KG1 (cell line): ENCODE measurements at regions not wholly inside any gene's neighbourhood (a gene's known extent, or its start where the extent isn't known, plus 50 kb on each side); places are given as distances from the start of the nearest gene placed in this dataset.

Source experiments
- DNase-seq: peaks from one replicate; lab custom pipeline; 2025; lab: John Stamatoyannopoulos, UW

DNA sequence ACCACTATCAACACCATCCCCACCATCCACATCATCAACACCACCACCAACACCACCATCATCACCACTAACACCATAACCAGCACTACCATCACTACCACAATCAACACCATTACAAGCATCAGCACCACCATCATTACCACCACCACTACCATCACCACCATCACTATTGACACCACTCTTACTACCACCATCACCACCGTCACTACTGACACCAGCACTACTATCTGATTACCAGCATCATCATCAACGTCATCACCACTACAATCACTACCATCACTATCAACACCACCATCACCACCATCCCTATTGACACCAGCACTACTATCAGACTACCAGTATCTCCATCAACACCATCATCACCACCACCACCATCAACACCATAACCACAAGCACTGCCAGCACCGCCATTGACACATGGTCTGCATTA lies 106.1 kb upstream of the RUNX3 start:
- DNase-seq, result no peak

DNA sequence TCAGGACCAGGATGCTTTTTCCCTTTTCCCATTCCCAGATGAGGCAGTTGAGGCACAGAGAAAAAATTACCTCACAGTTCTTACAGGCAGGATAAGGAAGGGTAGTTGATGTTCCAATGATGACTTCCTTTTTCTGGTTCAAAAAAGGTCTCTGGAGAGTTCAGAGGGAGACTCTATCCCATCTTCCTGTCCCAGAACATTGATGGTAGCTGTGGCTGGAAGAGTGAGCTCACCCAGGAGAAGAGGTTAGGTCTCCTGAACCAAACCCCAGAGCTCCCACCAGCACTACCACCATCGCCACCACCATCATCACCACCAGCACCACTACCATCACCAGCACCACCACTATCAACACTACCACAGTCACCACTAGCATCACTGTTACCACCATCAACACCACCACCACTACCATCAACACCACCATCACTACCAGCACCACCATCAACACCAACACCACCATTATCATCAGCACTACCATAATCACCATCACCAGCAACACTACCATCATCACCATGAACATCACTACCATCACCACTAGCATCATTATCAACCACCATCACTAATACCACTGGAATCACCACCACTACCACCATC lies 105.5 kb upstream of the RUNX3 start:
- DNase-seq, result no peak

DNA sequence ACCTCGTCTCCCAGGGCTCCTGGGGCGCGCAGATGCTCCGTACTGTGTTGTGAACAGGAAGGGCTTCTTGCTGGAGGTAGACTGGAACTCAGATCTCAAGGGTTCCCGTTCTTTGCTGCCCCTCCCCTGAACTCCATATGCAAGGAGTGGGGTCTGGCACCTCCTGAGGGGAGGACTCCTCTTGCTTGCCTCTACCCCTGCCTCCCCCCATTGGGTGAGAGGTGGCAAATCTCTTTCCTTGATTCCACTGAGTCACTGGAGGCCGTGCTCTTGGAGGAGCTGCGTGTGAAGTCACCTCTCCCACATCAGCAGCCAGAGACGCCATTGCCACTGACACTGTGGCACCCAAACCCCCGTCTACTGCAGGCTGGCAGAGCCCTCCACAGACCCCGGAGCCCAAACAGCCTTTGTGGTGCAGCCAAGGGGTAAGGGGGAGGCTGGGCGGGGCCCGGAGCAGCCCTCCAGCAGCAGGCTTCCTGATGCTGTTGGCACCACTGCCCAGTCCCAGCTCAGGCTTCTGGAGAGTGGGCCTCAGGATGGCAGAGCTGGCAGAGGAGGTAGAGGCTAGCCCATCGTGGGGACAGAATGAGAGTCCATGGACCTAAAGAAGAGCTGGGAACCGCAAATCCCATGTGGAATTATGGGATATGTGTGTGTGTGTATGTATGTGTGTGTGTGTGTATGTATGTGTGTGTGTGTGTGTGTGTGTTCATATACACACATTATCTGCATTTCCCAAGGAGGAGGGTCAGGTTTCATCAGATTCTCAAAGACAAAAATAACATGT lies 104.9 kb upstream of the RUNX3 start:
- peak; percentile 37 for DNase-seq

DNA sequence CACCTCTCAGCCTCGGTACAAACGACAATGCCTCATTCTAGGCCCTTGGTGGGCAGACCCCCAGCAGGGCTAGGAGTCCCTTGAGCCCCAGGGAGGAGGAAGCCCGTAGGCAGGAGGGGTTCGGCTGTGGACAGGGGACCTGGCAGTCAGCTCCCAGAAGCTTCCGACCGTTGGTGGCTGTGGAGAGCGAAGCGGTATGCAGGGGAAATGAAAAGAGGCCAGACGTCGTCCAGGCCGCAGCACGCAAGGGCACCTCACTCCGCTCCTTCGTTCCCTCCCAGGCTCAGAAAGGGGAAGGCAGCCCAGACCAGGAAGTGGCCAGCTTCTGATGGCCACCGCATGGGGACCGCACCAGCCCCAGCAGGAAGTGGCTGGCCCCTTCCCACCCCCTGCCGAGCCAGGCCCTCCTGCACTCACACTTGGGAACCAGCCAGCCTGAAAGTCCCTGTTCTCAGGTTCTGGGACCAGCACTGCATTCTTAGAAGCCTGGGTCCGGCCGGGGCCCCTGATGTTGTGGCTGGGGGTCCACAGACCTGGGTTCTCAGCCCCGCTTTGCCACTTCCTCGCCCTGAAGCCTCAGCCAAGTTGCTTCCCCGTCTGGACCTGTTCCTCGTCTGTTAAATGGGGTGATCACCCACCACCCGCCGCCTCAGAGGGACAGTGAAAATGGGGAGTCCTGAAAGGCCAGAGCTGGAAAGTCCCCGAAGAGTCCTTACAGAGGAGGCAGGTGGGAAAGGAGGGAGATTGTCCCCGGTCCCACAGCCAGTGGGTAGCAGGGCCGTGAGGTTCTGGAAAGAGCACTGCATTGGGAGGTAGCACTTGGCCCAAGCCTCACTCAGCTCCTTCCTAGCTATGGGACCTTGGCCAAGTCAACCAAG lies 104.0 kb upstream of the RUNX3 start:
- DNase-seq, result peak; percentile 85

DNA sequence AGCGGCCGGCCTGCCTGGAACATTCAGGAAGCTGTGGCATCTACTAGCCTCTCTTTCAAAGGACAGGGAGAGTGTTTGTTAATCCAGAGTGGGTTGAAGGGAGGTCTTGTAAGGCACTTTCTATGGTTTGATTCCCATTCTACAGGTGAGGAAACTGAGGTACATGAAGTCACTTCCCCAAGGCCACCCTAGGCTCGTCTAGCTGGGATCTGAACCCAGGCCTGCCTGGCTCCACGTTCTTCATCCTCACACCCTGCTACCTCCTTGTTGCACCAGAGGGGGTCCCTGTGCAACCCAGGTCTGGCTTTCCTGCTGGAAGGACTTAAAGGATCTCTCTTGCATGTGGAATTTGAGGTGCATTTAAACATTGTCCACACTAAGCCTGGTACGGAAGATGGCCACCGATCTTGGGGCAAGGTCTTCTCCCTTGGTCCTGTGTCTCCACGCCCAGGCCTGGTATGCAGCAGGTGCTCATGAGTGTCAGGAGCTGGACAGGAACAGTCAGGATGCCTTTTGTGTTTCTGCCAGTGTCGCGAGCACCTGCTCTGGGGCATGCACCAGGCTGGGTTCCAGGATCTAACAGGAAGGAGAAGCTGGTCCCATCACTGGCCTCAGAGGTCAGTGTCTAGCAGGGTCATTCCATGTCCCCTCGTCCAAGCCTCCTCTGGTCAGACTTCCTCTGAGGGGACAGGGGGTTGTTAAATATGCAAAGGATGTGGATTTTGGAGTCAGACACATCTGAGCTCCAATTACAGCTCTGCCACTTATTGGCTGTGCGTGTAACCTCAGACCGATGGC lies 103.2 kb upstream of the RUNX3 start:
- DNase-seq, result peak; percentile 85

DNA sequence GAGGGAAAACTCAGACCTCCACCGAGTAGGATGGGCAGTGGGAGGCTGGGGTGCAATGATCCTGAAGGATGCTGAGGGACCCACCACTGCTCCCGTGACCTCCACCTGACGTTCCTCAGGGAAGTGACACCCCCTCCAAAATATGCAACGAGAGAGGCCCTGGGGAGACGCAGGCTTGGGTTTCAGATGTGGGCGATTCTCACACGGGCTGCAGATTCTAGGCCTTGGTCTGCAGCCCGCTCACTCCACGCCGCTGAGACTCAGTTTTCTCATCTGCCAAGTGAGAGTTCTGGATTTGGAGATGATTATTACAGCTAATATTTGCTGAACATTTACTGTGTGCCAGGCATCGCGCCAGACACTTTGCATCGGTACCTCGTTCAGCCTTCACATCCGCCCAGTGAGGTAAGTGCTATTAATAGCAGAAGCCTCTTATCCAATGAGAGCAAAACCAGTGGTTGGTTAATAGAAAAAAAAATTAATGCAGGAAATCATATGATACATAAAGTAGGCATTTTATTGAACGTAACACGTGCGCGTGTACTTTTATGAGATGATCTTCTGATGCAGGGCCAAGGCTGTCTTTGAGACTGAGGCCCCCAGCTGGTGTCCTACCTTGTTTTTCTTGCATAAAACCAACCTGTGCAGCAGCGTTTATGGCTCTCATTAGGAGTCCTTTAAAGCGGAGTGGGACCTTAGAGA lies 102.0 kb upstream of the RUNX3 start:
- no peak for DNase-seq

DNA sequence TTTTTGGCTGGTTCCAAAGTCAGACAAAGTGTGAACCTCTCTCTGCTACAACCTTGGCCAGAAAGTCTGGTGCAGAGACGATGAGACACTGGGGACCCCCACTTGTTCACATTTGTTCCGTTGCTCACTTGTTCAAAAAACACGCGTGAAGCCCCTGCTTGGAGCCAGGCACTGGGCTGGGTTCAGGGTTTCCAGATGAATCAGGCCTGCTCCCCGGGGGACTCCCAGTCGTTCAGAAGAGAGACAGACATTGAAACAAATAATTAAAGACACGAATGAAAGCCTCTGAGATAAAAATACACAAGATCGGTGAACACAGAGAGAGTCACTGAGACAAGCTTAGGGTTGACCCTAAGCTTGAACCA lies 101.5 kb upstream of the RUNX3 start:
- no peak for DNase-seq

DNA sequence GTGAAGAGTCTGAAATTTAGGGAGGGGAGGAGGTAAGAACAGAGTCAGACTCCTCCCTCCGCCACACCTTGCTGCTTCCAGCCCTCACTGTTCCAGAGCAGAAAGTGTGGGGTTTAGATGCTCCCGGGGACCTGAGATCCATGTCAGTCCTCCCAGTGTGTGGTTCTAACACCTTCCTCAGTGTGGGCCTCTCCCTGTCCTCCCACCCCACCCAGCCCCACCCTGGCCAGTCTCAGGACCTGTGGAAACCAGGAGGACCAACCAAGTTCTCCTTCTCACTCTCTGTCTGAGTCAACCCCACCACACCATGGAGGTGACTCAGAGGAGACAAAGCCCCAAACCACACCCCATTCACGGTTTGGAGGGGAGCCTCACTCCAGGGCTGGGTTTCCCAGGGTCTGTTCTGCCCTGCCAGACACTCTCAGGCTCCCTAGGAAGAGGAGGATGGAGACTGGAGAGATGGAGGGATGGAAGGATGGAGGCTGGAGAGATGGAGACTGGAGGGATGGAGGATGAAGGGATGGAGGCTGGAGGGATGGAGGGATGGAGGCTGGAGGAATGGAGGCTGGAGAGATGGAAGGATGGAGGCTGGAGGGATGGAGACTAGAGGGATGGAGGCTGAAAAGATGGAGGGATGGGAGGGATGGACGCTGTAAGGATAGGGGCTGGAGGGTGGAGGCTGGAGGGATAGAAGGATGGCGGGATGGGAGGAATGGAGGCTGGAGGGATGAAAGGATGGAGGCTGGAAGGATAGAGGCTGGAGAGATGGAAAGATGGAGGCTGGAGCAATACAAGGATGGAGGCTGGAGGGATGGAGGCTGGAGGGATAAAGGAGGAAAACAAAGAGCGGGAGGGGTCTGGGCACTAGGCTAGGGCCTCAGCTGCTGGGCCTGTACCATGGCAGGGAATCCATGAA lies 100.9 kb upstream of the RUNX3 start:
- DNase-seq, result no peak

DNA sequence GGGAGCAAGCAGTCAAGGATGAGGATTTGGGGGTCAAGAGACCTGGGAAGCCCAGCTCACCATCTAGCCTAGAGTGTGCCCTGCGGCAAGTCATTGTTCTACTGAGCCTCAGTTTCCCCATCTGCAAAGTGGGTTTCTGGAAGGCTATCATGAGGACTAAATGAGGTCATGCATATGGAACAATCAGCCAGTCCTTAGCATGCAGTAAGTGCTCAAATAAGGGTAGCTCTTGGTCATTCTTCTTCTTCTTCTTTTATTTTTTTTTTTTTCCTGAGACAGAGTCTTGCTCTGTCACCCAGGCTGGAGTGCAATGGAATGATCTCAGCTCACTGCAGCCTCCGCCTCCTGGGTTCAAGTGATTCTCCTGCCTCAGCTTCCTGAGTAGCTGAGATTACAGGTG lies 99.9 kb upstream of the RUNX3 start:
- DNase-seq, result no peak

DNA sequence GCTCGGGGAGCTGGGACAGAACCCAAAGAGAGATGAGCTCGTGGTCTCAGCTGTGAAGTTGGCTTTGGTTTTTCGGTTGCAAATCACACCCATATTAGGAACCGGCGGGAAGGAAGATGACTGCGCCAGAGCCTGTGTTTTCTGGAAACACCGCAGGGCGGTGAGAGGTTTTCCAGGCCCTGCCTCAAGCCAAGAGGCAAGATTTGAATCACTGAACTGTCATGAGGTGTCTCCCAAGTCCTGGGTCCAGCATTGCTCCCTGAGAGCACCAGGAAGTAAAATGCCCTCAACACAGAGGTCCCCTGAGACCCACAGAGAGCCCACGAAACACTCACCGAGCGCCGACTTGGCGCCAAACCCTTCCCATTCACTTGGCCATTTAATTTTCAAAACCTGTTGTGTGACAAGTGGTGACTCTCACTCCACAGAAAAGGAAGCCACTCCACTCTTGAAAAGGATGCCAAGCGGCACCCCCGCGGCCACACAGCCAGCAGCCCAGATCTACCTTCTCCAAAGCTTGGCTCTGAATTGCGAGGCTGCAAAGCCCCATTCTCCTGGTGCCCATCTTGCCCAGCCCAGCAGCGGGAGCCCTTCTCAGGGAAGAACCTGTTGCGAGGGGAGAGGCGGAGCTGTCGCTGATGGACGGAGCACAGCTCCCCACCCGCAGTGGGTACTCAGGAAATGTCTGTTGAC lies 99.0 kb upstream of the RUNX3 start:
- DNase-seq, result no peak

DNA sequence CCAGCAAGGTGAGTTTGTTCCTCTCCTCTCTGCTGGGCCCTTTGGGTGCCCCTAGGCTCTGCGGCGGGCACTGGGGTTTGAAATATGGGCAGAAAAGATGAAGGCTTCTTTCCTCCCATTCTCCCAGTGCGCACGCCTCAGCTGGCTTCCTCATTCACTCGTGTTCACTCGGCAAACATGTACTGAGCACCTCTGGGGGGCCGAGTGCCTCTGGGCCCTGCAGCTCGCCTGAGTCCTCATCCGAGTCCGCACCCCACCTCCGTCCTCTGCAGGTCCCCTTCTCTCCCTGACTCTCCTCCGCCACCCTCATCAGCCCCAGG lies 98.5 kb upstream of the RUNX3 start:
- no peak for DNase-seq

DNA sequence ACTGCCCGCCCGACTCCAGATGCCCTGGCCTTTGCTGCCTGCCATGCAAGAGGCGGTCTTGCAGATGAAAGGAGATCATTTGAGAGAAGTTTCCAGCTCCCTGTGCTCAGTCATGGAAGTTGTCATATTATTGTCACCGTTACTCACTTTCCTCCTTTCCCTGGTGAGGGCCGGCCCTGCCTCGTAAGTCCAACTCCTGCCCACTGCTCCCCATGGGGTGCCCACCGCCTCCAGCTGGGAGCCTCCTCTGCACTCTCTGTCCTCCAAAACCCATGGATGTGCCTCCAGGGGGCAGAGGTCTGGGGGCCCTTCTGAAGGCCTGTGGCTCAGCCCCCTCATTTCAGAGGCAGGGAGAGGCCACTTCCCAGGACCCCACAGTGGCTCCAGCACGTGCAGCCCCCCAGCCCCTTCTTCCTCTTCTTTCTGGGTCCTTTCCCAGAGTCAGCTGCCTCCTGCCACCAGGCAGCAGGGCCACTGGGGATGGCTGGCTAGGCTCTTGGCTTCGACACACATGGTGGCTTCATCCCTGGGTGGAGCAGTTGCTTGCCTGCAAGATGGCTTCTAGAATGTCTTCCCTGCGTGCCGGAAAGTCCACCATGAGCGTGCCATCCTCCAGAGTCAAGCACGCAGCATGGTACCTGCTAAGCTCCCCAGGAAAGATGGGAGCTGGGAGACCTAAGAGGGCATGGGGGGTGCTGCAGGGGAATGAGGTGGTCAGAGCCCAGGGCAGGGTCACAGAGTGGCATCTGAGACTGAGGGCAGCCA lies 97.9 kb upstream of the RUNX3 start:
- no peak for DNase-seq

DNA sequence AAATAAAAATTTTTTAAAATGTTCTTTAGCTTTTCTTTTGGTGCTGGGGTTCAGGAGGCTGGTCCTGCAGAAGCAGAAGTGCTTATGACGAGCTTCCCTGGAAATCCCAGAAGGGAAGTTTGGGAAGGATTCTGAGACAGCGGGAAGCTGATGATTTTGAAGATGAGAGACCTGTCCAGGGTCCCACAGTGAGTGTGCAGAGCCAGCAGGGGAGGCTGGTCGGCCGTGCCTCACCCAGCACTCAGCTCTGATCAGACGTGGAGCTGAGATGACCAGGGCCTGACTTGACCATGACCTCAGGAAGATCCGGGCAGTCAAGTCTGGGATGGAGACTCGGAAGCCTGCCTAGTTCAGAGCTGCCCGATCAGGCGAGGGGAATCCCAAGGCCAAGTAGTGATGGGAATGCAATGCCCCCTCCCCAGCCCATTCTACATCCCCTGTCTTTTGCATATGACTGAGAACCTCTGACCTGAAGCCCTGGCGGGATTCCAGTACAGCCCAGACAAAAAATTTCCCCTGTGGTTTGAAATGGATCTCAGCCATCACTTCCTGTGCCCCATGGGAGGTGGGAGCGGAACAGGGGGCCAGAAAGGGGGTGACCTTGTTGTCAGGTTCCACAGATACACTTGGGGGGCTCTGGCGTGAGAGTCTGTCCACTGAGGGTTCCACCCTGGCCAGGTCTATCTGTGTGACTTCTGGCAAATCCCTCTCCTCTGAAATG lies 96.8 kb upstream of the RUNX3 start:
- DNase-seq, result no peak

DNA sequence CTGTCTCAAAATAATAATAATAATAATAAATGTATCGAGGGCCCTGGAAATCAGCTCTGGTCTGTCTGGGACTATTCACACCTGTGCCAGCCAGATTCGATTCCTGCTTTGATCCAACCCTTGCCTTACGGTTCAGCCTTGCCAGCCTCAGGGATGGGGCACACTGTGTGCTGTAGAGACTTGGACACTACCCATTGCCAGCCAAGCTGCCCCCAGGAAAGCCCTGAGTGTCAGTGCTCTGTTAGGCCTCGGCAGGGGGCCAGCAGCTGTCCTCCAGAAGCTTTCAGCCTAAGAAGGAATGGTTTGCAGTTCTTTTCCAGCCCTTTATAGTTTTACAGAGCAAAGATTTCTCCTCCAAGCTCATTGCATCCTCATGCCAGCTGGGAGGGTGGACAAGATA lies 96.2 kb upstream of the RUNX3 start:
- DNase-seq, result no peak

DNA sequence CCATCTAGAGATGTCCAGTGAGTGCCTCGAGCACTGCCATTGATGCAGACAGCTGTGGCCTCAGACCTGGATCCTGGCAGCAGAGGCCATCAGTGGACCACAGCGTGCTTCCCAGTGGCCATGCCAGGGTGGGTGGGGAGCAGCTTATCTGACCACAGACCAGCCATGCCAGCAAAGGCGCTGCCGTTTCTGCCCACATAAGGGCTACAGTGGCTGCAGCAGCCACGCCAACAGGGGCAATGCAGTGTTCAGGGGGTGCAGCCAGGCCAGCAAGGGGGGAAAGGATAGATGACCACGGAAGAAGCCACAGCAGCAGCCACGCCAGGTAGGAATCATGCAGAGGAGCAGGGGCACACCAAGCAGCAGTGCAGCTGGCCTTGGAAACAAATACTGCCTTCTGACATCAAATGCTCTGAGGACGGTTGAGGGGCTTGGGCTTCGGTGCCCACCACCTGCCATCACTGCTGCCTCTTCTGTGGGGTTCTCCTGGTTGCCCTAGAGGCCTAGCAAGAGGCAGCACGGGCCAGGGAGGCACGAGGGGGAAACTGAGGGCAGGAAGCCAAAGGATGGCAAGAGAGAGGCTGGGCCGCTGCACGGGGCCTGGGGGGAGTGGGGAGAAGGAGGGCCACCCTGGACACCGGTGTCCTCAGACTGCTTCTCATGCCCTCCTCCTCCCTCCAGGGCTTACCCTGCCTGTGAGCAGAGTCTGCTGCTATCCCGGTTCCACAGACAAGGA lies 94.7 kb upstream of the RUNX3 start:
- no peak for DNase-seq

DNA sequence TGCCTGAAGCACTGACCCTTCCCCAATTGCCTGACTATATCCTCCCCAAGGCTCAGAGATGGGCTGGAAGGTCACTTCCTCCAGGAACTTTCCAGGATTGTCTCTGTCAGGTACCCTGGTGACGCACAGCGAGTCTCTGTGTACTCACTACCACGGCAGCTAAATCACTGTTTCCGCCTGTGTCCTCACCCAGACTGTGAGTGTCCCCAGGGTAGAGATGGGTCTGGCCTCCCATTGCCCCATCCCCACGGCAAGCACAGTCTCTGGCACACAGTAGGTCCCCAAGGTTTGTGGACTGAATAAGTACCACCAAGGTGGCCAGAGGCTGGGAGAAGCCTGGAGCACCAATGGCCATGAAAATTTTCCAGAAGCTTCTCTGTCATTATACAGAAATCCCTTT lies 93.8 kb upstream of the RUNX3 start:
- no peak for DNase-seq

DNA sequence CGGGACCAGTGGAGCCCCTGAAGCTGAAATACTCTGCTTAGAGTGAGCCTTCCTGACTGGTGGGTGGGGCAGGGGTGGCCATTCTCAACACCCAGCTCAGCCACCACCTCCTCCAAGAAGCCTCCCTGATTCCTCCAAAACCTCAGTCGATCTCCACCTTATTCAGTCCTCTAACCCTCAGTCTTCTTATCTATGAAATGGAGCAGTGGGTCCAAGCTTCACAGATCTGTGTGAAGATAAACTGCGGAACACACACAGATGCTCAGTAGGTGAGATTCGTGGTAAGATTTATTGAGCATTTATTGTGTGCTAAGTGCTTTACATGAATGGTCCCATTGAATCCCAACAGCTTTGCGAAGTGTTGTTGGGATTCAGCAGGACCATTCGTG lies 93.1 kb upstream of the RUNX3 start:
- DNase-seq, result no peak
